OCI-LY7 (cell line): ENCODE measurements at regions not wholly inside any gene's neighbourhood (a gene's known extent, or its start where the extent isn't known, plus 50 kb on each side); places are given as distances from the start of the nearest gene placed in this dataset.

ENCODE experiments used
- BruUV-seq: library from RNA; stranded (reverse); fragments of 400-500 nt; replicated peaks from 2 replicates; lab custom pipeline; 2021; lab: Mats Ljungman, UMichigan
- CTCF ChIA-PET: fragments of 300-600 bp; sonication (Branson Sonifier 250); formaldehyde crosslinking; loops from one replicate; lab custom pipeline; 2022; ENCODE audit warnings: antibody characterized with exemption; ENCODE audit not compliant: unreplicated experiment; lab: Charles Lee
- POLR2A ChIA-PET: fragments of 300-600 bp; sonication (Branson Sonifier 250); formaldehyde crosslinking; loops from one replicate; lab custom pipeline; 2022; ENCODE audit warnings: antibody characterized with exemption; lab: Charles Lee
- DNase-seq: peaks from one replicate; pipeline ENCODE4 v3.0.0-alpha.2; 2015; ENCODE audit warnings: low spot score
- H2AFZ ChIP-seq: fragments of 200-600 bp; sonication (generic), shearing (Covaris generic); 2 replicates; pipeline ENCODE4 v1.6.1; 2014; ENCODE audit warnings: mild to moderate bottlenecking, antibody characterized with exemption, low read length, moderate library complexity
- H3K27ac ChIP-seq: fragments of 200-600 bp; sonication (generic); 2 replicates; pipeline ENCODE4 v1.5.1; 2014; ENCODE audit warnings: mixed run types, low read depth, mild to moderate bottlenecking, moderate library complexity, low read length, inconsistent platforms; ENCODE audit not compliant: poor library complexity, severe bottlenecking
- H3K36me3 ChIP-seq: fragments of 200-600 bp; sonication (generic); 2 replicates; pipeline ENCODE4 v1.6.1; 2014; ENCODE audit warnings: mild to moderate bottlenecking, antibody characterized with exemption, low read length, moderate library complexity, mixed read lengths; ENCODE audit not compliant: insufficient read depth
- H3K4me1 ChIP-seq: fragments of 200-600 bp; sonication (generic); 2 replicates; pipeline ENCODE4 v1.5.1; 2014; ENCODE audit warnings: mild to moderate bottlenecking, low read length; ENCODE audit not compliant: insufficient read depth, poor library complexity, severe bottlenecking
- H3K4me2 ChIP-seq: fragments of 200-600 bp; sonication (generic); 2 replicates; pipeline ENCODE4 v1.6.1; 2014; ENCODE audit warnings: mild to moderate bottlenecking, low read length
- H3K4me3 ChIP-seq: fragments of 200-600 bp; sonication (generic); 2 replicates; pipeline ENCODE4 v1.5.1; 2014; ENCODE audit warnings: mild to moderate bottlenecking, low read depth, low read length; ENCODE audit not compliant: poor library complexity, severe bottlenecking
- H3K79me2 ChIP-seq: fragments of 200-600 bp; sonication (generic); 2 replicates; pipeline ENCODE4 v1.6.1; 2016; ENCODE audit warnings: low read depth, mild to moderate bottlenecking, low read length, moderate library complexity, mixed read lengths; ENCODE audit not compliant: insufficient read depth
- H3K9me2 ChIP-seq: fragments of 200-600 bp; sonication (generic); 2 replicates; pipeline ENCODE4 v1.6.1; 2016; ENCODE audit warnings: mild to moderate bottlenecking, low read length, mixed read lengths; ENCODE audit not compliant: insufficient read depth
- H3K9me3 ChIP-seq: fragments of 200-600 bp; sonication (generic); 2 replicates; pipeline ENCODE4 v1.6.1; 2014; ENCODE audit warnings: mild to moderate bottlenecking, mixed run types, low read length, mixed read lengths
- H4K20me1 ChIP-seq: fragments of 200-600 bp; sonication (generic); 2 replicates; pipeline ENCODE4 v1.6.1; 2014; ENCODE audit warnings: mild to moderate bottlenecking, antibody characterized with exemption, low read length, moderate library complexity, mixed read lengths; ENCODE audit not compliant: insufficient read depth
- CTCF ChIP-seq: fragments of 200-600 bp; sonication (generic); conservative IDR thresholded peaks from 2 replicates; pipeline ENCODE4 v1.5.1; 2014; ENCODE audit warnings: mild to moderate bottlenecking, antibody characterized with exemption, low read length, moderate library complexity, mixed read lengths
- EZH2phosphoT487 ChIP-seq: fragments of 200-600 bp; sonication (generic); IDR thresholded peaks from 2 replicates; pipeline ENCODE4 v1.6.1; 2018; ENCODE audit warnings: low read depth, borderline replicate concordance, mild to moderate bottlenecking, mixed run types, antibody characterized with exemption, low read length, moderate library complexity, mixed read lengths
- intact Hi-C: fragments of 100-400 bp; cut with micrococcal nuclease; formaldehyde crosslinking; loops from one replicate; pipeline ENCODE4 v1.10.0; 2022; ENCODE audit not compliant: unreplicated experiment

GRCh38 chr2:142306131-142306530 is 175.3 kb upstream of the LRP1B start:
- H3K27ac ChIP-seq = no peak overlapping the region
- no peak overlapping the region for H2AFZ ChIP-seq
- ChIA-PET CTCF (no interaction called here), POLR2A (no interaction called here)
- no peak overlapping the region for H3K4me2 ChIP-seq
- H3K36me3 ChIP-seq = no peaks in the 10 kb centered on the region
- H3K4me1 ChIP-seq = no peaks in the 10 kb centered on the region
- H3K9me2 ChIP-seq = no peaks in the 10 kb centered on the region
- intact Hi-C loops = no loop called here
- H4K20me1 ChIP-seq = no peaks in the 10 kb centered on the region
- H3K4me3 ChIP-seq = no peak overlapping the region
- no peaks in the 10 kb centered on the region for H3K79me2 ChIP-seq
- no peaks in the 10 kb centered on the region for H3K9me3 ChIP-seq
- no peak for TF ChIP-seq CTCF
- no peak for TF ChIP-seq EZH2phosphoT487
- no TSS peak for BruUV-seq
- DNase-seq = no peak

GRCh38 chr2:142300517-142300916 is 169.7 kb upstream of the LRP1B start:
- no peak overlapping the region for H3K4me3 ChIP-seq
- POLR2A ChIA-PET = interaction anchor here (0.7 kb wide), 1 partner anchor 799 kb away, joined by 10 read pairs; no protein-coding TSS in a partner anchor
- H3K4me2 ChIP-seq = no peak overlapping the region
- no peak overlapping the region for H2AFZ ChIP-seq
- BruUV-seq = no TSS peak
- no peak overlapping the region for H3K27ac ChIP-seq
- TF ChIP-seq CTCF (no peak), EZH2phosphoT487 (no peak)
- H3K9me3 ChIP-seq = no peaks in the 10 kb centered on the region
- no peaks in the 10 kb centered on the region for H4K20me1 ChIP-seq
- DNase-seq = no peak
- H3K36me3 ChIP-seq = no peaks in the 10 kb centered on the region
- CTCF ChIA-PET = no interaction called here
- no peaks in the 10 kb centered on the region for H3K4me1 ChIP-seq
- no peaks in the 10 kb centered on the region for H3K9me2 ChIP-seq
- intact Hi-C loops = no loop called here
- H3K79me2 ChIP-seq = no peaks in the 10 kb centered on the region

GRCh38 chr2:142299021-142299420 is 168.2 kb upstream of the LRP1B start:
- no peaks in the 10 kb centered on the region for H3K9me3 ChIP-seq
- TF ChIP-seq CTCF (no peak), EZH2phosphoT487 (no peak)
- H2AFZ ChIP-seq = no peak overlapping the region
- POLR2A ChIA-PET = no interaction called here
- DNase-seq = no peak
- no peaks in the 10 kb centered on the region for H4K20me1 ChIP-seq
- no TSS peak for BruUV-seq
- H3K9me2 ChIP-seq = no peaks in the 10 kb centered on the region
- CTCF ChIA-PET = no interaction called here
- H3K36me3 ChIP-seq = no peaks in the 10 kb centered on the region
- H3K4me1 ChIP-seq = no peaks in the 10 kb centered on the region
- no peaks in the 10 kb centered on the region for H3K79me2 ChIP-seq
- no peak overlapping the region for H3K4me3 ChIP-seq
- H3K27ac ChIP-seq = no peak overlapping the region
- intact Hi-C loops = no loop called here
- H3K4me2 ChIP-seq = no peak overlapping the region
